ENCODE measurements at regions not wholly inside any gene's neighbourhood (a gene's known extent, or its start where the extent isn't known, plus 50 kb on each side); places are given as distances from the start of the nearest gene placed in this dataset.

DNA sequence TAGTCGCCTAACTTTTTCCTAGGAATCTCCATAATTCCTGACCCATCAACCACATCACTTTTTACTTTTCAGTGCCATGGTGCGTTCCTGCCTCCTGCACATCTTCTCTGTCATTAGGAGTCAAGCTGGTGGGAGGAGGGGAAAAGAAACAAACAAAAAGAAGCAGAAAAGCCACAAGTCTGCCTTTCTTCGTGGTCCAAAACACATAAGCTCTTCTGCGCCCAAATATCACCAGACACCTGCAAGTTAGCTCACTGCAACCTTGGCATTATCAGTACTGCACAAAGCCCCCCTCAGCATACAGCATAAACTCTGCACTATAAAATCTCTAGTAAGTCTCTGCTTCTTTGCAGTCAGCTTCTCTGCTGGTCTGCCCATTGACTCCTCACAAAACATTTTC lies 295.3 kb downstream of the HS3ST3B1 start:
- H3K4me3 ChIP-seq (ENCODE audit: low read length) = no peak overlapping the region
- H3K9me3 ChIP-seq (ENCODE audit: control insufficient read depth, low read length) = no peaks in the 10 kb centered on the region
- peaks cover 7% of the 10 kb centered on the region for H3K27me3 ChIP-seq (ENCODE audit: control insufficient read depth, insufficient read depth, low read length, poor library complexity, severe bottlenecking)
- H3K27ac Mint-ChIP-seq = no peak overlapping the region
- peaks cover 14% of the 10 kb centered on the region for H3K4me1 ChIP-seq (ENCODE audit: control insufficient read depth, insufficient read depth, low read length)
- no peak overlapping the region for H3K27ac ChIP-seq (ENCODE audit: low read depth, low read length)
- TF ChIP-seq, protein P1, sequence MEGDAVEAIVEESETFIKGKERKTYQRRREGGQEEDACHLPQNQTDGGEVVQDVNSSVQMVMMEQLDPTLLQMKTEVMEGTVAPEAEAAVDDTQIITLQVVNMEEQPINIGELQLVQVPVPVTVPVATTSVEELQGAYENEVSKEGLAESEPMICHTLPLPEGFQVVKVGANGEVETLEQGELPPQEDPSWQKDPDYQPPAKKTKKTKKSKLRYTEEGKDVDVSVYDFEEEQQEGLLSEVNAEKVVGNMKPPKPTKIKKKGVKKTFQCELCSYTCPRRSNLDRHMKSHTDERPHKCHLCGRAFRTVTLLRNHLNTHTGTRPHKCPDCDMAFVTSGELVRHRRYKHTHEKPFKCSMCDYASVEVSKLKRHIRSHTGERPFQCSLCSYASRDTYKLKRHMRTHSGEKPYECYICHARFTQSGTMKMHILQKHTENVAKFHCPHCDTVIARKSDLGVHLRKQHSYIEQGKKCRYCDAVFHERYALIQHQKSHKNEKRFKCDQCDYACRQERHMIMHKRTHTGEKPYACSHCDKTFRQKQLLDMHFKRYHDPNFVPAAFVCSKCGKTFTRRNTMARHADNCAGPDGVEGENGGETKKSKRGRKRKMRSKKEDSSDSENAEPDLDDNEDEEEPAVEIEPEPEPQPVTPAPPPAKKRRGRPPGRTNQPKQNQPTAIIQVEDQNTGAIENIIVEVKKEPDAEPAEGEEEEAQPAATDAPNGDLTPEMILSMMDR (conservative IDR thresholded peaks at IDR 0.05) = no peak
- peaks cover 5% of the 10 kb centered on the region for H3K9me3 Mint-ChIP-seq
- no peak overlapping the region for H3K9ac ChIP-seq (ENCODE audit: extremely low read depth, low read length, poor library complexity, severe bottlenecking)
- no peak overlapping the region for H3K4me3 Mint-ChIP-seq
- 89 to 93% methylated on average over 2 to 4 of the region's 4 CpGs for WGBS, 2 experiments (ENCODE audit: insufficient coverage in 1 of 2, insufficient read length in 1 of 2)
- DNase-seq = no peak
- H3K4me1 Mint-ChIP-seq = peaks cover 33% of the 10 kb centered on the region
- H3K27me3 Mint-ChIP-seq (ENCODE audit: insufficient read depth) = peaks cover 29% of the 10 kb centered on the region
- no peaks in the 10 kb centered on the region for H3K36me3 ChIP-seq (ENCODE audit: control insufficient read depth, insufficient read depth, low read length)
- H3K36me3 Mint-ChIP-seq (ENCODE audit: low read depth) = no peaks in the 10 kb centered on the region

DNA sequence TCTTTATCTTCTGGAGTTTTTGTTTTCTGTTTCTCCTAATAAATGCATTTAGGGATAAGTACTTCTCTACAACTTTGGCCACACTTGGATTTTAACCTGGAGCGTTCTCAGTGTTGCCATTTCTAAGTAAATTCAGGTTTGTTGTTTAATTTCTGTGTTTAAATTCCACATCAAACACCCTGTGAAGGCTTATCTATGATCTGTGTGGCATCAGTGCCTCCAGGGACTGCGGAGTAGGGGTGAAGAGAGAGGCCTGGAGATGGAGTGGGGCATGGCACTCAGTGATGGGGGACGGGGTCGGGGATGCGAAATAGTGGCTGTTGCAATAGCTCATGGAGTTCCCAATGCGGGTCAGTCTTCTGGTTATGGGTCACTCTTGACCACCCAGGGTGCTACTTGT lies 294.8 kb downstream of the HS3ST3B1 start:
- H3K4me1 ChIP-seq (ENCODE audit: control insufficient read depth, insufficient read depth, low read length) = peaks cover 14% of the 10 kb centered on the region
- no peaks in the 10 kb centered on the region for H3K9me3 ChIP-seq (ENCODE audit: control insufficient read depth, low read length)
- H3K27me3 Mint-ChIP-seq (ENCODE audit: insufficient read depth) = peaks cover 29% of the 10 kb centered on the region
- no peak overlapping the region for H3K4me3 Mint-ChIP-seq
- DNase-seq = no peak
- H3K9ac ChIP-seq (ENCODE audit: extremely low read depth, low read length, poor library complexity, severe bottlenecking) = no peak overlapping the region
- no peaks in the 10 kb centered on the region for H3K36me3 ChIP-seq (ENCODE audit: control insufficient read depth, insufficient read depth, low read length)
- no peak overlapping the region for H3K27ac Mint-ChIP-seq
- H3K27ac ChIP-seq (ENCODE audit: low read depth, low read length) = no peak overlapping the region
- no peaks in the 10 kb centered on the region for H3K36me3 Mint-ChIP-seq (ENCODE audit: low read depth)
- WGBS, 2 experiments (ENCODE audit: insufficient coverage in 1 of 2, insufficient read length in 1 of 2) = 96 to 100% methylated on average over 1 to 6 of the region's 6 CpGs
- peaks cover 33% of the 10 kb centered on the region for H3K4me1 Mint-ChIP-seq
- H3K27me3 ChIP-seq (ENCODE audit: control insufficient read depth, insufficient read depth, low read length, poor library complexity, severe bottlenecking) = peaks cover 7% of the 10 kb centered on the region
- peaks cover 4% of the 10 kb centered on the region for H3K9me3 Mint-ChIP-seq
- no peak overlapping the region for H3K4me3 ChIP-seq (ENCODE audit: low read length)
- TF ChIP-seq, protein P1 (conservative IDR thresholded peaks at IDR 0.05) = no peak

DNA sequence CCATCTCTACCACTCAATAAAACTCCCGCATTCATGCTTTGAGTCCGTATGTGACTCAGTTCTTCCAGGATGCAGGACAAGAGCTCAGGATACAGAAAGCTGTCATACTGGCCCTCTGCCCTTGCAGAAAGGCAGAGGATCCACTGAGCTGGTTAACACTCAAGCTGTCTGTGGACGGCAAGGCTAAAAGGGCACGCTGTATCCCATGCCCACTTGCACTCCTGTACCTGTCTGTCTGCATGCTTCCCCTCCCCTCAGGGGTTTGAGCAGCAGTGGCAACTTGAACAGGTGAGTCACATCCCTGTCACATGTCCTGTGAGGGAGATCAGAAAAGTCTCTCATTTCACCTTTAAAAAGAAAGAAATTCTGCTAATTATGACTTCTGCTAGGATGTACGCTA lies 293.8 kb downstream of the HS3ST3B1 start:
- Histone ChIP-seq H3K9ac (ENCODE audit: extremely low read depth, low read length, poor library complexity, severe bottlenecking) (no peak overlapping the region), H3K4me1 (ENCODE audit: control insufficient read depth, insufficient read depth, low read length) (peaks cover 14% of the 10 kb centered on the region), H3K27ac (ENCODE audit: low read depth, low read length) (no peak overlapping the region), H3K4me3 (ENCODE audit: low read length) (no peak overlapping the region), H3K9me3 (ENCODE audit: control insufficient read depth, low read length) (no peaks in the 10 kb centered on the region), H3K27me3 (ENCODE audit: control insufficient read depth, insufficient read depth, low read length, poor library complexity, severe bottlenecking) (peaks cover 7% of the 10 kb centered on the region), H3K36me3 (ENCODE audit: control insufficient read depth, insufficient read depth, low read length) (no peaks in the 10 kb centered on the region)
- Mint-ChIP-seq H3K4me3 (no peak overlapping the region), H3K36me3 (ENCODE audit: low read depth) (no peaks in the 10 kb centered on the region), H3K27me3 (ENCODE audit: insufficient read depth) (peaks cover 21% of the 10 kb centered on the region), H3K27ac (no peak overlapping the region), H3K9me3 (no peaks in the 10 kb centered on the region), H3K4me1 (peaks cover 33% of the 10 kb centered on the region)
- TF ChIP-seq, protein P1 (conservative IDR thresholded peaks at IDR 0.05) = no peak
- WGBS, 2 experiments (ENCODE audit: insufficient coverage in 1 of 2, insufficient read length in 1 of 2) = 94 to 100% methylated on average over 3 to 5 of the region's 5 CpGs
- DNase-seq = no peak
